HG03175 (cell line): ENCODE measurements at regions not wholly inside any gene's neighbourhood (a gene's known extent, or its start where the extent isn't known, plus 50 kb on each side); places are given as distances from the start of the nearest gene placed in this dataset.
"Not testable (repeated sequence)": the region's sequence is repeated elsewhere in the genome, so short reads cannot be mapped to it uniquely, and the experiment has no call there.

Source experiments
- ATAC-seq: cut with Tn5 transposase; IDR thresholded peaks from one replicate; pipeline ENCODE4 v1.9.1; 2021; ENCODE audit warnings: mild to moderate bottlenecking, moderate library complexity; ENCODE audit not compliant: unreplicated experiment

DNA sequence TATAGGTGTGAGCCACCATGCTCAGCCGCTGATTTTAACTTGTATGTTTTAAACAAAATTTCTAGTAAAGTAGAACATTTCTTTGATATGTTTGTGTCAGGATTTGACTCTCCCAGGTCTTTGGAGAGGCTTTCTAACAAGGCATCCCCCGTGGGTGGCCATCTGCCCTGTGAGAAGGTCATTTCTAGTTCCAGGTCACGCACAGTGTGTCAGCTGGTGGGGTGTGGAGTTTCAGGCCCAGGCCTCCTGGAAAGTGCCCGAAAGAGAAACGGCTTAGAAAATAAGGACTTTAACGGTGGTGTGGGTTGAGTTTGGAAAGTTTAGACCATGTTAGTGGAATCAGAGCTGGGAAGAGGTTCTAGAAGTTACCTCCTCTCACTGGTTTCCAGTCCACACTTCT, 61.0 kb downstream of the SPDYE17 start:
- ATAC-seq: not testable (repeated sequence)

DNA sequence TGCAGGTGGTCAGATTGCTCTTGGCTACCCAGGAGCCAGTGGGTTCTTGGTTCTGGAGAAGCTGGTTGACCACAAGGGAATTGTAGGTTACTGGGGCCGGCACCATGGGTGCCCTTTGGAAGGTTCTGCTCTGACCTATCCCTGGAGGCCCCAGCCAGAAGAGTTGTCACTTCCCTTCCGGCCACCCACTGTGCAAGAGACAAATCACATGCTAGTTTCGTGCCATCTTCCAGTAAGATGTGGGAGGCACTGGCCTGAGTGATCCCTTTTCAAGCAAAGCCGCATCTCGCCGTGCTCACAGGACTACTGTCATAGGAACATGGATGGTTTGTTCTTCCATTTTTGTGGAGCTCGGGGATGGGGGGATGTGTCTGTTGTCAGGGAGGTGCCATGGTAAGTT, 62.3 kb downstream of the SPDYE17 start:
- not testable (repeated sequence) for ATAC-seq

DNA sequence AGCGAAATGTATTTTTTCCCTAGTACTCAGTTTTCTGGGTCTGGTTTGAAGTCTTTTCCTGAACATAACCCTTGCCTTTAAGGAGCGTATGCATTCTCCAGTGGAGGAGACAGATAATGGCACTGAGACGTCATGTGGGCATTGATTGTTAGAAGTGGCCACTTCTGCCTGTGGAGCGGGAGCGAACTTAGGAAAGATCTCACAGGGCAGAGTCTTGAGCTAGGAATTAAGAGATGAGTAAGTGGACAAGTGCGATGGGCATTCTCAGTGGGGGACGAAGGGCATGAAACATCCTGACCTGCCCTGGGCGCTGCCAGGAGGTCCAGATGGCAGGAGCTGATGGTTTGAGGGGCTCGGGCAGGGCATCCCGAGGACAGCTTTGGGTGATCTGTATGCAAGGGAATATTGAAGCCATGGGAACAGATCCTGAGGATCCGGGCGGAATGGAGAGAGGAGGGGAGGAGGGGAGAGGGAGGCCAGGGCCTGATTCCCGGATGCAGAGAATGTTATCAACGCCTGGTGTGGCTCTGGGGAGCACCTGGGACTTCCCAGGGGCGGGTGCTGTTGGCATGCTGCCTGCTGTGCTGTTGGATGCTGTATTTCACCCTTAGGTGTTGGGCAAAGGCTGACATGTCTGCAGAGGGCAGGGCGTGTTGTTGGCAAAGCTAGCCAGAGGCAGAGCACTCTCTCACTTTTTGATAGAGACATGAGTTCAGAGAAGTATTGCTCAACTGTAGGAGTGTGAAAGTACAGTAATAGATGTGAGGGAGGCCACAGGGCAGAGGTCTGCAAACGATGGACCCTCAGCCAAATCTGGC, 66.2 kb downstream of the SPDYE17 start:
- not testable (repeated sequence) for ATAC-seq

DNA sequence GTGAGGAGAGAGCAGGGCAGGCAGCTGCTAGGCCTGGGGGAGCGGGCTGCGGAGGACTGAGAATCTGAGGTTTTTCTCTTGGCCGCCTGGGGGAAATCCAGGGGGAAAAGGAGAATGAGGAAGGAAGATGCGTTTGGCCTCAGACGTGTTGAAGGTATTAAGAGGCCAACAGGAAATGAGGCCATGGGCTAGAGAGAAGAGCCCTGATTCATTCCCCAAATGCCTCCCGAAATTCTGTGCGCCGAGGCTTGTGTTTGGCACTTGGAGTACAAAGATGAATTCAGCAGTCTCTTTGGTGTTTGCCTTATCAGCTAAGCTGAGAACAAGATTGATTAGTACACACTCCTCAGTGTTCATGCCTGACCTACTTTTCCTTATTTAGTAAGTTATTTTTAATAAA, 68.1 kb downstream of the SPDYE17 start:
- ATAC-seq: not testable (repeated sequence)

DNA sequence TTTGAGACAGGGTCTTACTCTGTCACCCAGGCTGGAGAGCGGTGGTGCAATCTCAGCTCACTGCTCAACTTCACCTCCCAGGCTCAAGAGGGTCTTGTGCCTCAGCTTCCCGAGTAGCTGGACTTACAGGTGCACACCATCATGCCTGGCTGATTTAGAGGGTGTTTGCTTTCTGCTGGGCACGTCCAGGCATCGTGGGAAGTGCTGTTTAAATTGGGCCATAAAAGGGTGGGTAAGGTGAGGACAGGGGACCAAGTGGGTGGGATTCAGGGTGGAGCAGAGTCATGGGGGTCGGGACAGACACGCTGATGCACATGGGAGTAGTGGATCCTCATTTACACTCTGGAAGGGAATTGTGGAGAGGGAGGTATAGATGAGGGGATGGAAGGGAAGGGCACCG, 69.1 kb downstream of the SPDYE17 start:
- not testable (repeated sequence) for ATAC-seq

DNA sequence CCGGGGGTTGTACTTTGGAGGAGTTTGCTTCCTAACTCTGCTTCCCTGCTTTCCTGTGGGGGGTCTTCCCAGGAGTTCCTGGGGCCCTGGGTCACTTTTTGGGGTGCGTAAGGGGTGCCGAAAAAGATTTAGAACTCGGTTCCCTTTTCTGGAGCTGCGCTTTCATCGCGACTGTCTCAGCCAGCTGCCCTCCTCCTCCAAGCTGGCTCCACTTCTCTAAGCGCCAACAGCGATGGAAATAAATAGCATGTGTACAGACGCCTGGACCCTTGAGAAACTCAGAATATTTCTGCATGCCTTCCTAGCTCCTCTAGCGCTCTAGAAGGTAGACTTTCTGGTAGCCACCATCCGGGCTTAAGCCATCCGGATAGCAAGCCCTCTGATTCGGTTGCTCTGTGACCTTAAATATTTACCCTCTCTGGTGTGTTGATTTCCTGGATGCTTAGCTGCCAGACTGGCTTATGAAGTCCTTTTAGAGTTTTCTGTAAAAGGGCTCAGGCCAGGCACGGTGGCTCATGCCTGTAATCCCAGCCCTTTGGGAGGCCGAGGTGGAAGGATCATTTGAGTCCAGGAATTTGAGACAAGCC, 71.7 kb downstream of the SPDYE17 start:
- ATAC-seq: not testable (repeated sequence)

DNA sequence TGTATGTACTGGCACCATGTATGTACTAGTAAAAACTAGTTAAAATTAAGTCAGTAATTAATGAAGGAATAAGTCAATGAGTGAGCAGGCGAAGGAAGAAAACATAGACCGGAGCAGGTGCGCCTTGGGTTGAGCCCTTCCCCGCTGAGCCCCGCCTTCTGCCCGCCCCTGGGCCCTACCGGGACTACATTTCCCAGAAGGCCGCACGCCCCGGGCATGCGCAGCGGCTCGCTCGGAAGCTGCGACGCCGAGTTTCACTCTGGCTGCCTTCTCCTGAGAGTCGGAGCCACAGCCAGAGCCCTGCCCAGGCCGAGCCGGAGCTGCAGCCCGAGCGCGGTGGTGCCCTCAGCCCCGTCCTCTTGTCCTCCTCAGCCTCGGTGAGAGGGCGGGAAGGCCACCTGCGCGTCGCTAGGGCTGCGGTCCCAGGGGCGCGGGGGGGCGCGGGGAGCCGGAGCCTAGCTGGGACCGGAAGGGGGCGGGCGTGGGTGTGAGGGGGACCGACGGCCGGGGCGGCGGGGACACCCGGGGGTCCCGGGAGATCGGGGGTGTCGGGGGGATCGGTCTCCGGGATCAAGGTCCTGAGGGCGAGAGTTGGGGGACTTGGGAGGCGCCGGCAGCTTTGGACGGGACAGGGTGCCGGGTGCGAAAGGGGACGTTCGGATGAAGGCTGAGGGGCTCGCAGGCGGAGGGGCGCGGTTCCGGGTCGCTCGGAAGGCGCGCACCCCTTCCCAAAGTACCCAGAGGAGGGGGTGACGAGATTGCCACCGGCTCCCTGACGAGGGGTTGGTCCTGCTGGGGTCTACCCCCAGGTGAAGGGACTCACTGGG, 72.4 kb downstream of the SPDYE17 start:
- peak; percentile 98 for ATAC-seq

DNA sequence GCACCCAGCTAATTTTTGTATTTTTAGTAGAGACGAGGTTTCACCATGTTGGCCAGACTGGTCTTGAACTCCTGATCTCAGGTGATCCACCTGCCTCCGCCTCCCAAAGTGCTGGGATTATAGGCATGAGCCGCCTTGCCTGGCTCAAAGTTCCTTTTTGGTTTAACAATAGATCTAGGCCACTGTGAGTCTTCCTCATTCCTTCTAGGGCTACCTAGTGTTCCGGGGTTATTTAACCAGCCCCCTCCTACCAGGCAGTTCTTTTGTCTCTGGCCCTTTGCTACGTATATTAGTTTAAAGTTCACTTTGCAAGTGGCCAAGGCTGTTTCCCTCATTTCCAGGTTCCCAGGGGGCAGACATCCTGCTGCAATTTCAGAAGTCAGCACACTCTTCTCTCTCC, 75.6 kb downstream of the SPDYE17 start:
- not testable (repeated sequence) for ATAC-seq

DNA sequence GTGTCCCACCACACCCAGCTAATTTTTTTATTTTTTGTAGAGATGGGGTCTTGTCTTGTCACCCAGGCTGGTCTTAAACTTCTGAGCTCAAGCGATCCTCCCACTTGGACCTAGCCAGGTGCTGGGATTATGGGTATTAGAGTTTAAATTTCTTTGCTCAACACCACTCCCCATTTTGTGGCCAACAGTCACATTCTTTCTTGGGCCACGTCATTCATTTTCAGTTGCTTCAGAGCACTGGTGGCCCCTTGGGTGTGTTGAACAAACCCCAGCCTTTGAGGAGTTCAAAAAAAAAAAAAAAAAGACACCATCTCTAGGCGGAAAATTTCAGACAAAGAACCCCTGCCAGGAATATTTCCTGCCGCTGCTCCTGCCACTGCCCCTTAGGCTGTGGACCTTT, 77.0 kb downstream of the SPDYE17 start:
- ATAC-seq: not testable (repeated sequence)

DNA sequence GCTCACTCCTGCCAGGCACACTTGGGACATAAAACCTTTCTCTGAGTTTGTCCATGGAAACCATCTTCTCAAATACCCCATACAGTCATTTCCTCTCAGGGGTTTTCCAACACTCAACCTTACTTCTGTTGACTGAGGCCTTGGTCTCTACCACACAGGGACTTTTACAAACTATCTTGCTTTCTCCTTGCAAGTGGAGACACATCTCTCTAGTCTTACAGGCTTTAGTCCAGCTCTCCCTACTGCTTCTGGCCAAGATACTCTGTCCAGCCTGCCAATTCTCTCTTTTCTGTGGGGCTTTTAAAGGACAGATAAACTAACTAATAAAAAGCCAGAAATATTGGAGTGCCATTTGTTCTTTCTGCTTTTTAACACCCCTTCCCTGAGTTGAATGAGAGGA, 87.6 kb downstream of the SPDYE17 start:
- ATAC-seq: not testable (repeated sequence)

DNA sequence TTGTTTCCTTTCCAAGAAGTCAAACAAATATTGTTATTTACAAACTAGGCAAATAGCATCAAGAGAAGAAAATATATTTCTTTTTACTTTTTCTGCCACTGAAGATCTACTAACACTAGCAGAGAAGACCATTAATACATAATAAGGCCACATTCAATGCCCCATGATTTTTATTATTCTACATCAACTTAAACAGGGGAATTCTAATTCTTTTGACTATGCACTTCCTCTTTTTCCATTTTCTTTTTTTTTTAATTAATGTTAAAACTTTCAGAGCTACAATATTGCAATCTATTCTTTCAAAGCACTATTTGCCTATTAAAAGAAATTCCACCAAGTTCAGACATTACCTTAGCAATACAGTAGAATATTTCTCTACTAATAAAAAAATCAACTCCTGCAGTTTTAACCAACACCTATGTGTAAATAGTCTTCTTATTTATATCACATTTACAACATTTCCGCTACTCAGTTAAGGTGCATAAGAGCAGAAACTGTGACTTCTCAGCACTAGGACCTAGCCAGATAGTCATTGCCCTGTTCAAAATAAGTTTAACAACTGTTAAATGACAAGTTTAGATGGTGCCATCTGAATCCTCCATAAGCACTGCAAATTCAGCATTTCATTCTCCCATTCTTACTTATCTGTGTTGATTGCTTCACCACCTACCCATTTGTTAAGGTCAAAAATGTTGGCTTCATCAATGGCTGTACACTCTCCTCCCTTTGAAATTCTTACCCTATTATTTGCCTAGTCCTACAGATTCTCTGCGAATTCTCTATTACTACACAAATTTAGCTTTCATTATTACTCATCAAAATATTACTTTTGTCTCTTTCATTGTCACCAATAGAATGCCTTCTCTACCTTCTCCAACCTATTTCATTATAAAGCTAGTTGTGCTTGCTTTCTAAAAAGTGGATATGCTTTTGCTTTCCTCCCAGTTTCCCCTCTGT, 90.1 kb downstream of the SPDYE17 start:
- peak; percentile 54 for ATAC-seq

DNA sequence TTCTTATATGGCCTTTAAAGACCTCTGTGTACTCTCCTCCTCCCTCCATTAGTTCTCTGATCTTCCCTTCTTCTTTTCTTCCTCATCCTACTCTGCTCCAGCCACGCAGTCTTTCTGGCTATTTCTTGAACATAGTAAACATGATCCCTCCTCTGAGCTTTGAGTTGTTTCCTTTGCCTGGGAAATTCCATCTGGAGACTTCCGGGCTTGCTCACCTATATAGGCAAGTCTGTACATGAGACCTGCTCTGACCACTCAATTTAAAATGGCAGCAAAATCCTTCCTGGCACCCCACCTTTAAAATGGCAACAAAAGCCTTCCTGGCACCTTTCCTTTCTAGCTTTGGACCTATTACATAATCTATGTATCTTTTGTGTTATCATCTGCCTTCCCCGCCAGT, 94.4 kb downstream of the SPDYE17 start:
- ATAC-seq: not testable (repeated sequence)

DNA sequence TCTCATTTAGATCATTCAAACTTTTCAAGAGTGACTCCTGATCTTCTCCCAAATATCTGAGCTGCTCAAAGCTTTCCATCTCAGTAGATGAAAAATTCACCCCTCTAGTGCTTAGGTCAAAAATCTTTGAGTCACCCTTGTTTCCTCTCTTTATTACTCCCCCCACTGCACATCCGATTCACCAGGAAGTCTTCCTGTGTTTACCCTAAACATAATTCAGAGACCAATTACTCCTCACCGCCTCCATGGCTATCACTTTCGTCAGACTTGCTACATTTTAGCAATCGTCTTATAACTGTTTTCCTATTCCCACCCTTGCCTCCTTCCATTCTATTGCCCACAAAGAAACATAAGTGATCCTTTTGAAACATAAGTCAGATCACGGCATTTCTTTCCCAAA, 94.8 kb downstream of the SPDYE17 start:
- ATAC-seq: not testable (repeated sequence)

DNA sequence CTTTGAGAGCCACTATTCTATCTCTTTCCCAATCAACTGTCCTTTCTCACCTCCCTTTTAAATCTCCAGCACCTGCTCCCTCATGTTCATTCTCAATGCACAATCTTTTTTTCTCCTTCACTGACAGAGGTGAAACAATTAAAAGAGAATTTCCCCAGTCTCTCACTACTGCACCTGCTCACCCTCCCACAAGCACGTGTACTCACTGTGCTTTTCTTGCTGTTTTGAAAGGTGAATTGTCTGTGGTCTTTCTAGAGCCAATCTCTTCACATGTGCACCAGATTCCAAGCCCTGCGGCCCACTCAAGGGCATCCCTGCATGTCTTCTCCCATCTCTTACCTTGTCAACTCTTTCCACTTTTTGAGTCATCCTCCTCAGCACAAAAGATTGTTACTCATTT, 95.8 kb downstream of the SPDYE17 start:
- not testable (repeated sequence) for ATAC-seq

DNA sequence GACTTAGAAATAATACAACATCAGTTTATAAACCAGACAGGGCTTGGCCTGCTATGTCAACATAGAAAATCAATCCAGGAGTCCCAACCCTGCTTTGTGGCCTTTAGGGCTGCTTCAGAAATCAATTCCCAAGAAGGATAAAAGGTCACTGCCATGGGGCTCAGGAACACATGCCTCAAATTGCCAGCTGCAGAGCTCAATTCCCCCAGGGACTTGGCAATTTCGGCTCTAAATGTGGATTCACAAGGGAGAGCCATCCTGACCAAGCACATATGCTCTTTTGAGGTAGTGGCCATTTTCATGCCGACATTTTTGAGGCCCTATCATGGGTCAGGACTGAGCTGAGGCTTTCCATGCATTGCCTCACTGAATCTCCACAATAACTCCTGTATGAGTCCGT, 97.5 kb downstream of the SPDYE17 start:
- not testable (repeated sequence) for ATAC-seq

DNA sequence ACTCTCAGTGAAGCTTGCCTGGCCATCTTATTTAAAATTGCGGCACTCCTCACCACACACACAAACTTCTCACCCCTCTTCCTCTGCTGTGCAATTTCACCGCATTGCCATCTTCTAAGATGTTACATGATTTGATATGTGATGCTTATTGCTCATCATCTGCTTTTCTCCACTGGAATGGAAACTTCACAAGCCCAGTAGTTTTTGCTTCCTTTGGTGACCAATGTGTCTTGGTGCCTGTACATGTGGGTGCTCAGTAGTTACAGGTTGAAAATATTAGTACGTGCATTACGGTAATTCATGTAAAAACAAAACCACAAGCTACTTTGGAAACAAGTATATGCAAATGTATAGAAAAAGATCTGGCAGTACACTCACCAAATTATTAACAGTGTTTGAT, 99.2 kb downstream of the SPDYE17 start:
- peak; percentile 89 for ATAC-seq

DNA sequence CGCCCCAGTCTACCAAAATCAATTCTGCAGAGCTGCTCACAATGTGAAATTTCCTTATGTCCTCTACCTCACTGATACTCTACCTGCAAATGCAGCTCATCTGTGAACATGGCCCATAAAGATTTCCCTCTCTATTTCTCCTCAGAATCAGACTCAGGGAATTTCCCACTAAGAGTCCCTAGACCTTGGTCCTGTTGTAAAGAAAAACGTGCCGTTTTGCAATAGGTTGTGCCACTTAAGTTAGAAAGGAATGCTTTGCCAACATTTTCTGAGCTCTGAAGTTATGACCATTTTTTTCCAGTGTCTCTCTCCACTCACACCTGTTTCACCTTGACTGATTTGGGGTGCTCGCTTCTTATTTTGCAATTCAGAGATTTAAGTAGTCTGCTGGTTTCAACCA, 100.7 kb downstream of the SPDYE17 start:
- ATAC-seq: not testable (repeated sequence)

DNA sequence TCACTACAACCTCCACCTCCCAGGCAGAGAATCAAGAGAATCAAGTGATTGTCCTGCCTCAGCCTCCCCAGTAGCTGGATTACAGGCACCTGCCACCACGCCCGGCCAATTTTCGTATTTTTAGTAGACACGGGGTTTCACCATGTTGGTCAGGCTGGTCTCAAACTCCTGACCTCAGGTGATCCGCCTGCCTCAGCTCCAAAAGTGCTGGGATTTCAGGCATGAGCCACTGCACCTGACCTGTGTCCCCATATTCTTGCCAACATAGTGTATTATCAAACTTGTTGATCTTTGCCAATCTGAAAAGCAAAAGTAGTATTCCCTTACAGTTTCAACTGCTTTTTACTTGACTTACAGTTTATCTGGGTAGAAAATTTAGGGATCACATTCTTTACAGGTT, 101.7 kb downstream of the SPDYE17 start:
- ATAC-seq: not testable (repeated sequence)

DNA sequence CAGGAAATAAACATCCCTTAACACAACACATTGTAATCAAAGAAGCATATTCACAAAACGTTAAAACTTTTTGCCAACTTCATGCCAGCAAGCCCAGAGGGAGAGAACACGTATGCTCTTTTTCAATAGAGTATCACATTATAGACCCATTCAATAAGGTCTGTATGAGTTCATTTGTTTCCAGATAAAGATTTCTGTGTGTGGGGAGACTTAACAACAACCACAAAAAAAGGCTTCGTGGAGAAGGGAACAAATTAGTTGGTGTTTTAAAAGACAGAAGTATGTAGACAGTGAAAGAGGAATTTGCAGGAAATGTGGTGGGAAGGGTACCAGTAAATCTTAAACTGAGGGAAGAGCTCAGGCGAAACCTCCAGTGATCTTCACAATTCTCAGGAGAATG, 103.4 kb downstream of the SPDYE17 start:
- ATAC-seq: not testable (repeated sequence)

DNA sequence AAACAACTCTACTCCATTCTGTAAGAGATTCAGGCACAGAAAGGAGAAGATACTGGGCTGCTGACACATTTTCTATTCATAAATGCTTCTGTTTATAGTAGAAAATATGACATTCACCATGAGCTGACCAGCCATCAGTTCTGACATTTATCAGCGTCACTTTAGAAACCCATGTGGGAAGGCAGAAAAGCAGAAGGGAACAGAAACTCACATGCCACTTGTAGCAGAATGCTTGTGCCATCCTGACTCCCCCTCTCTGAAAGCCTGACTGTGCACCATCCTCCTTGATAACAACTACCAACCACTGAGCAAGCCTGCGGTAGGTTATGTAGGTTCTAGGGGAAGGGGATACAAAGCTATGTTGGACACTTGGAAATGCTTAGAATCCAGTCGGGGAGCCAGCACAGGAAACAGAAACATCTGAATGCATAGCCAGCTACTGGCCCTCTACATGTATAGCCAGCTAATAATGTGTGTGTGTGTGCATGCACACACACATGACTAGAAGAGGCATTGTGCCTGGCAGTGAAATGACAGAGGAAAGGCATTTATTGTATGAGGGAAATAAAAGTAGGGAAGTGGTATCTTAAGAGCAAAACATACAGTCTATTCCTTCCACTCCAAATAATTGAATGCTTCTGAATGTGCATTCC, 104.3 kb downstream of the SPDYE17 start:
- not testable (repeated sequence) for ATAC-seq
